ENCODE measurements at regions not wholly inside any gene's neighbourhood (a gene's known extent, or its start where the extent isn't known, plus 50 kb on each side); places are given as distances from the start of the nearest gene placed in this dataset.
A peak's percentile ranks its signal among the peaks of the same experiment; 100 is the strongest.
"Not testable (repeated sequence)": the region's sequence is repeated elsewhere in the genome, so short reads cannot be mapped to it uniquely, and the experiment has no call there.

DNA sequence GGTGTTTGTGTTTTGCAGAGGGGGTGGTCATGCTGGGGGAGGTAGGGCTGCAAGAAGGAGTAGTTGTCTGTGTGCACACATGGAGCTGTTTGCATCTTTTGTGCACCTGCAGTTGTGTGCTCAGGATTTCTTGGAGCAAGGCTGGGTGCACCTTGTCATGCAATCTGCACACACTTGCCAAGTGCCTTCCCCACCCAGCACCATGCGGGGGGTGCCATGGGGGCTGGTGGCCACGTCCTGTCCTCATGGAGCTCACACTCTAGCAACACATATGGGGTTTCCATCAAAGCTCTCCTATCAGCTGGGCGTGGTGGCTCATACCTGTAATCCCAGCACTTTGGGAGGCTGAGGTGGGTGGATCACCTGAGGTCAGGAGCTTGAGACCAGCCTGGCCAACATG lies 111.6 kb downstream of the CRLF3 start:
- DNase-seq (ENCODE audit: low spot score) = not testable (repeated sequence)

DNA sequence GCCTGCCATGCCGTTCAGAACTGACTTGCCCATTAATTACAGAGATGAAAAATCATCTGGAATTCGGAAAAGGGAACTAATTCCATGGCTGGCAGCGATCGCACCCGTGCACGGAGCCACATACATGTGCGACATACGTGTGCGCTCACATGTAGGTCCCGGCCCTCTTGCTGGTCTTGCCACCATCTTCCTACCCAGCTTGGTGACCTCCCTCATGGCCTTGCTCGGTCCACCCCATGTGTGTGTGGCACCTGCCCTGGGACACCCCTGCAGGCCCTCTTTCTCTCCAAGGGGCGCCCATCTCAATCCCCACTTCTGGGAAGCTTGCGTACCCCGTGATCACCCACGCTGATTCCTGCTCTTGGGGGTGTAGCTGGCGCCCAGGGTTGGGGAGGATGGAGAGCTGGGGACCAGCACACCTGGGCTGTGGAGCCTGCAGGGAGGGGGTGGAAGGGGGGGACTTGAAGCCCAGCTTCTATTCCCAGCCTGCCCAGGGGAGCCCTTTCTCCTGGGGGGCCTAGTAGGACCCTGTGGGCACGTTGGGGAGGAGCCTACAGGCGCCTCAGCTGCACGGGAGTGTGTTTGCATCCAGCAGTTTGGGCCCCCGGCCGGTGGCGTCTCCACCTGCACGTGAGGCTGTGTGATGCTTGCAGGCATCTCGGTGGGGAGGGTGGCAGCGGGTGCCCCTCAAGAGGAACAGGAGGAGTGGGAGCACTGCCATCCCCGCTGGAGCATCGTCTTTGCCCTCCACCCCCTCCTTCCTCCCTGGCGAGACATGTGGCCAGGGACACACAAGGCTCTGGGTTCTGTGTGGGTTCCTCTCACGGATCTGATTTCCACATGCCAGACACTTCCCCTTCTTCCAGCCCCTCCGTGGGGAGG lies 112.6 kb downstream of the CRLF3 start:
- DNase-seq (ENCODE audit: low spot score) = not testable (repeated sequence)

DNA sequence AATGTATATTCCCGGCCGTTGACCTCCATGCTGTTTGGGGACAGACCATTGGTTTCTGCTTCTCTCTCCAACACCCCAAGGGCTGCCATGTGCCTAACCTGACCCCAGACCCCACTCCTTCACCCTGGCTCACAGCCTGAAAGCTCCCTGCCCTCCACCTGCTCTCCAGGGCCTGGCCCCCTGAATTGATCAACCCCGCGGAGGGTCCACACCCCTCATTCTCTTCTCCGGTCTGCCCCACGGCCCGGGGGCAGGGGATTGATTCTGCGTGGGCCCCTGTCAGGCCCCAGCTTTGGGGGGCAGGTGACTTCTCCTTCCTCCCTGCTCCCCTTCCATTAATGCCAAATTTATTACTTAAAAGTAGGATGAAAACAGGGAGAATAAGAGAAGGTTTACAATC lies 113.3 kb downstream of the CRLF3 start:
- DNase-seq (ENCODE audit: low spot score) = not testable (repeated sequence)

DNA sequence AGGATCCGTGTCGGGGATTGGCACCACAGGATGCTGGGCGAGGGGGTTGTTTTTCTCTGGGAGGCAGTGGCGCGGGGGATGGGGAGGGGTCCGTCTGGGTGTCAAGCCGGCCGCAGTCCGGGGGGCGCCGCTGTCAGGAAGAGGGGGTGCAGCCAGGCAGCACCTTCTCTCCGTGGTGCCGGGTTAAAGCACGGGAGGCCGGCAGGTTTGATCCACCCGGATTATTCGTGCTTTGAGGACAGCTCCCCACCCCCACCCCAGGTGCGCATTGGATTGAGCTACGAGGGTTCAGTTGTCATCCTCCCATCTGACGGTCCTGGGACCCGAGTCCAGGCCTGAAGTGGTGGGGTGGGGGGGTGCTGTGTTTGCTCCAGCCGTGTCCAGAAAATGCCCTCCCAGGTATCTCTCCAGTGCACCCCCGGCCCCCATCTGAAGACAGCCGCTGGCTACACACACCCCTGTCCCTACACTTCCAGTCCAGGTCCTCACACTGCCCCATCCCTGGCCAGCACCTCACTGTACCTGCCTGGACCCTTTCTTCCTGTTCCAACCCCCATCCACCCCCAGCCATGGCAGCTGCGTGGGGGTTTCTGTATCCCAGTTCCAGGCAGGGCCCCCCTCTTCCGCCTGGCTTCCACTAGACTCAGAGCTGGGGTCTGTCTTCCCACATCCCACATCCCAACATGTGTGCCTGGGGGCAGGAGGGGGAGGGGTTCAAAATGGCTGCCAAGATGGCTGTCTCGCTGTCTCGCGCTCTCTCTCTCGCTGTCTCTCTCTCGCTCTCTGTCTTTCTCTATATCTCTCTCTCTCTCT lies 114.0 kb downstream of the CRLF3 start:
- not testable (repeated sequence) for DNase-seq (ENCODE audit: low spot score)

DNA sequence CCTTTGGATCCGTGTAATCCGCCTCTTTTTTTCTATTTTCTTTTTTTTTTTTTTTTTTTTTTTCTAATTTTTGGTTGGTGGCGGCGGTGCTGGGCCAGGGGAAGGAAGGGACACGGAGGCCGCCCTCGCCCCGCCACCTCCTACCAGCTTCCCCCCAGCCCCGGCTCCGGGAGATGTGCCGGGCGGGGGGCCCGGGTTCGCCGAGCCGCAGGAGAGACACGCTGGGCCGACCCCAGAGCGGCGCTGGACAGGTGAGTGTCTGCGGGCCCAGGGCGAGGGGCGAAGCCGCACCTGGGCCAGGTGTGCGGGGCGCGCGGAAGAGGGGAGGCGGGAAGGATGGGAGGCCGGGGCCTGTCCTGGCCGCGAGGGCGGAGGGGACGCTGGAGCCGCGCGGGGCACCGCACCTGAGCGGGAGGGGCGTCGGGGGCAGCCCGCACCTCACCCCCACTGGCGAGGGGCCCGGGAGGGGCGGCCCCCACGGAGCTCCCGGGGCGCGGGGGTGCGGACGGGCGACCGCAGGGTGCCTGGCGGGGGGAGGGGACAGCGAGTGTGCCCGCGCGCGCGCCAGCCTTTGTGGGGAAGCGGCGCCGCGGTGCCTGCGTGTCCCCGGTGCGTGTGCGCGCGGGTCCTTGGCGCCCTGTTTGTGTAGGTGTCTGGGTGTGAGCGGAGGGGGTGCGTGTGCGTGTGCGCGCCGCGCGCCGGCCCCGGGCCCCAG lies 114.8 kb downstream of the CRLF3 start:
- DNase-seq (ENCODE audit: low spot score) = not testable (repeated sequence)

DNA sequence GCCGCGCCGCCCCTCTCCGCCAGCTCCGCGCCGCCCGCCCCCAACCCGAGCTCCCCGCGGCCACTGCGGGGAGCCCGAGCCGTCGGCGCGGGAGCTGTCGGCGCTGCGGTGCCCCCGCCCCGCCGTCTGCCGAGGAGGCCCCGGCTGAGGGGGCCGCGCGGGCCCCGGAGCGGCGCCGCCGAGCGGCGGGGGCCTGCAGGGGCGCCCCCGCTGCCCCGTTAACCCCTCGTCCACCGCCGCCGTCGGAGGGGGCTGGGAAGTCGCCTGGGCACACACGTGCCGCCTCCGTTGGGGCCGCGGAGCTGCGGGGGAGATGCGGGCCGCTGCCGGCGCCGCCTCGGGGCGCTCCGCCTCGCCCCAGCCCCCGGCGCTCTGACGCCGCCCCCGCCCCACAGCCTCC lies 115.4 kb downstream of the CRLF3 start:
- DNase-seq (ENCODE audit: low spot score) = not testable (repeated sequence)

DNA sequence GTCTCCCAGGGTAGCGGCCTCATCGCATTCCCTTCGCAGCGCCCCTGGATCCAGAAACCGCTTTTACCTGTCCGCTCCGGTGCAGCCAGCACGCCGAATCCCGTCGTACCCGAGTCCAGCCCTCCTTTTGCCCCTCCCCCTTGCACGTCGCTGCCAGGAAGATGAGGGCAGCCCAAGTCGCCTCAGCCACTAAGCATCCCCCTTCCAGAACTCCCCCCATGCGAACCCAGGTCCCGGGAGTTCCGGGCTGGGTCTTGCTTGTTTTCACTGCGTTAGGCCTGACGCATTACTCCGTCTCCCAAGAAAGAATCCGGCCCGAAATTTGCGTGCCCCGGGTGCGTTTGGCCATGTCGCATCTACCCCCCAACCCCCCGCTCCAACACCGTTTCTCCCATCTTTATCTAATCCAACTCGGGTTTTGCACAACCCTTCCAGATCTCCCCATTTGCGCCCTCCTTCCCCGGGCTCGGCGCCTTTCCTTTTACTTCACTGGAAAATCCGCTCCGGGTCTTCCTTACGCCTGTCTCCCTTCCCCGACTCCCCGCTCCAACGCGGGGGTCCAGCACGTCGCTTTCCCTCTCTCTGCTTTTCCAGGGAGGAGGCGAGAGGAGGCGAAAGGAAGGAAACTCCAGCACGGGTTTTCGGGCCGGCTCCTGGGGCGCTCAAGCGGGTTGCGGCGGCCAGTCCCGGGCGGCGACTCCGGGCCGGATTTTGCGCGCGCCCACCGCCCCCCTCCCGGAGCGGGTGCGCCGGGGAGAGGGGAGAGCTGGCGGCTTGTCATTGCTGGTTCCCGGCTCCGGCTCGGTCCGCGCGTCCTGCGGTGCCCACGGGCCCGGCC lies 116.0 kb downstream of the CRLF3 start:
- peak; percentile 84 for DNase-seq (ENCODE audit: low spot score)

DNA sequence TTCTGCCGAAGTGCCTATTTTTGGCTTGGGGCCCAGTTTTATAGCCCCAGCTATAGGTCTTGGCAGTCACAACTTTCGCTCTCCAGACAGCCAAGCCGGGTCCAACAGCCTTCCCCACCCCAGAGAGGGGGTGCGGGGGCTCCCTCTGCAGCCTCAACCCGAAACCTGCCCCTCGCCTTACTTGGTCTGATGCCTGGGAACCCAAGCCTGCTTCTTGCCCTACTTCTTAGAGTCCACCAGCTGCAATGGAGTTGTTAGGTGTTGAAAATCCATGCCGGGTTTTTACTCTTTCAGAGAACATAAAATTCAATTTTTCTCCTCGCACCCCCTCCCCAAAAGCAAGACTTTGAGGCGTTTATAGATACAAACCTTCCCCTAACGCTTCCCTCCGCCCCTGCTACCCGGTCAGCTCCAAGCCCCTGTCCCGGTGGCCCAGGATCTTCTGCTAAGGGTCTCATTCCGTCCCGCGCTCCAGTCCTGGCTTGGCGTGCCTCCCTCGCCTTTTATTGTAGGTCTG lies 116.7 kb downstream of the CRLF3 start:
- DNase-seq (ENCODE audit: low spot score) = not testable (repeated sequence)

DNA sequence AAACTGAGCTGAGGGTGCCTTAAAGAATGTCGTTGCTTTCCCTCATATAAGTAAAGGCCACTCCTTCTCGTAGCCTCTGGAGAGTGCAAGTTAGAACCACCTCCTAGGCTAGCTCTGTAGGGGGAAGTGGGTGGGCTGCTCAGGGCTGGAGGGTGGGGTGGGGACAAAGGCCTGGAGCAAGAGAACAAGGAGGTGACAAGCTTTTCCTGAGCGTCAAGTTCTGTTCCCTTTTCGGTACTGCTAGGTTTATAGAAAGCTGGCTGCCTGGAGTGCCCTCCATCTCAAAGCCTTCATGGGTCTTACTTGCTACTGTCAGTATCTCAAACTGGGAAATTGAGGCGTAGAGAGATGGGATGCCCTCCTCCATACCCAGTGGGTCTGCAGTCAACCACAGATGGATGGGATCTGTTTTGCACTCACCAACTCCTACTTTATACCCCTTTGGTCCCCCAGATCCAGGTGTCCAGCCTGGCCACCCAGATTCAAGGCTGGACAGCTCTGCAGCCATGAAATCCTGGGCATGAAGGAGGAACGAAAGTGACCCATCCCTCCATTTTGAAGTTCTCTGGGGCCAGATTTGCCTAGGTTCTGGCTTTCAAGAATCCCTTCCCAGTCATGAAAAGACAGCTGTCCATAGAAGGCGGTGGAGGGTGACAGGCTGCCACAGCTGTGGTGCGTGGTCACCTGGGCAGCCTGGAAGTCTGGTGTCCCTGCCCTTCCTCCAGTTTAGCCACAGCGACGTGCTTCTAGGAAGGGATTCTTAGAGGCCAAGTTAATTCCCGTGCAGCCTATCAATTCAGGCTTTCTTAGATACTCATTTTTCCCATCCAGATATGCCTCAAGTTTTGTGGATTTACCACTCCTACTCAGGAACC lies 117.8 kb downstream of the CRLF3 start:
- DNase-seq (ENCODE audit: low spot score) = not testable (repeated sequence)

DNA sequence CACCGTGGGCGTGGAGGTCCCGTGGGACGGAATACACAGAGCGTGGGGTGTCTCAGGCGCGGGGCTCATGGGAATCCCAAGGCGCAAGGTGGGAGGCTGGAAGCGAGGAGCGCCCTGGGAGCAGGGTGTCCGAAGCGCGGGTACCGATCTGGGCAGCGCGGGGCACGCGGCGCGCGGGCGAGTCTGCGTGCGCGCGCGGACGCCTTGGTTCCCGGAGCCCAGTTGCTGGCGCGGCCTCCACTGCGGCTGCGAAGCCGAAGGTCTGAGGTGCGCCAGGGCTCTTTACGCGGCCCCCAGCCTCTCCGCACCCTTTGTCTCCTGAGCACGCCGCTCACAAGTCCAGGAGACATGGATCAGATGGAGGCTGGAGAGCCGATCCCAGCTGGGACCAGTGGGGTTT lies 118.5 kb downstream of the CRLF3 start:
- not testable (repeated sequence) for DNase-seq (ENCODE audit: low spot score)

DNA sequence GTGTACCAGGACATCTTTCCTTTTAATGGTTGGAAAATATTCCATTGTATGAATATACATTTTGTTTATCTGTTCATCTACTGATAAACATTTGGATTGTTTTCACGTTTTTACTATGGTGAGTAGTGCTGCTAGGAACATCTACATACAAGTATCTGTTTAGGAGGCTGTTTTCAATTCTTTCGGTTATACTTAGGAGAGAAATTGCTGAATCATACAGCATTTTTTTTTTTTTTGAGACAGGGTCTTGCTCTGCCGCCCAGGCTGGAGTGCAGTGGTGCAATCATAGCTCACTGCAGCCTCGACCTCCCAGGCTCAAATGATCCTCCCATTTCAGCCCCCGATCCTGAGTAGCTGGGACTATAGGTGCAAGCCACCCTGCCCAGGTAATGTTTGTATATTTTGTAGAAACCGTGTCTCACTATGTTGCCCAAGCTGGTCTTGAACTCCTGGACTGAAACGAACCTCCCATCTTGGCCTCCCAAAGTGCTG lies 122.9 kb downstream of the CRLF3 start:
- no peak for DNase-seq (ENCODE audit: low spot score)

DNA sequence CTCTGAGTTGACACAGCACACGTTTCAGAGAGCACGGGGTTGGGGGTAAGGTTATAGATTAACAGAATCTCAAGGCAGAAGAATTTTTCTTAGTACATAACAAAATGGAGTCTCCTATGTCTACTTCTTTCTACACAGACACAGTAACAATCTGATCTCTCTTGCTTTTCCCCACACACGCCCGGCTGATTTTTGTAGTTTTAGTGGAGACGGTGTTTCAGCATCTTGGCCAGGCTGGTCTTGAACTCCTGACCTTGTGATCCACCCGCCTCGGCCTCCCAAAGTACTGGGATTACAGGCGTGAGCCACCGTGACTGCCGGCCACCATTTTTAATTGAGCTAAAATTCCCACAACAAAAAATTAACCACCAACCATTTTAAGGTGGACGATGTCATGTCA lies 123.7 kb downstream of the CRLF3 start:
- not testable (repeated sequence) for DNase-seq (ENCODE audit: low spot score)

DNA sequence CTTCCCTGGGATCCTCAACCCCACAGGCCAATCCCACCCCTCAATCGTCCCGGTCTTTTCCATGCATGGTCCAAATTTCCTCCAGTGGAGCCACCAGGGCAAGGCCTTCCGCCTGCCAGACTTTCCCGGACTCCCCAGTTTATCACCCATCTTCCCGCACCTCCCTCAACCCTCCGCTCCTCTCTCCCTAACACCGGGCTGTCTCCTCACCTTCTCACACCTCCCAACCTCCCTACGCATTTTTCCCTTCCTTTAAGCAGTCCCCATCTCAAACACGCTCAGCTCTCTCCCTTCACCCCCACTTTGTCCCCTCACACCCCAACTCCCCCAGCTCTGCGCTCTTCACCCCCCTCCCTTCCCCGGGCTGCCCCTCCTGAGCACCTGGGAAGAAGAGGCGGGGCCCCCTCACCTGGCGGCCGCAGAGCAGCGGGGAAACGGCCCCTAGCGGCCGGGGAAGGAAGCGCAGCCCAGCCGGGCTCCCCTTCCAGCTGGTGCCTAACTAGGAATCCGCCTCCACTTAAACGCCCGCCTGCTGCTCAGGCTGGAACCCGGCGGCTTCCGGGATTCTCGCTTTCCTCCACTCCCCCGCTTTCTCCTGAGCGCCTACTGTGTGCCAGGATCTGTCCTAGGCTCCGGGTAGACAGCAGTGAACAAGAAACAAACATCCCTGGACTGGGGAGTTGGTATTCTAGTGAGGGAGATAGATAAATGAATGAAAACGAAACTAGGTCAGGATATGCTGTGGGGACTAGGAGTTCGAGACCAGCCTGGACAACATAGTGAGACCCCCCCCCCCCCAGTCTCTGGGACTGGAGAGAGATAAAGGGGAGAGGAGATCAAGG lies 126.7 kb downstream of the CRLF3 start:
- peak; percentile 67 for DNase-seq (ENCODE audit: low spot score)

DNA sequence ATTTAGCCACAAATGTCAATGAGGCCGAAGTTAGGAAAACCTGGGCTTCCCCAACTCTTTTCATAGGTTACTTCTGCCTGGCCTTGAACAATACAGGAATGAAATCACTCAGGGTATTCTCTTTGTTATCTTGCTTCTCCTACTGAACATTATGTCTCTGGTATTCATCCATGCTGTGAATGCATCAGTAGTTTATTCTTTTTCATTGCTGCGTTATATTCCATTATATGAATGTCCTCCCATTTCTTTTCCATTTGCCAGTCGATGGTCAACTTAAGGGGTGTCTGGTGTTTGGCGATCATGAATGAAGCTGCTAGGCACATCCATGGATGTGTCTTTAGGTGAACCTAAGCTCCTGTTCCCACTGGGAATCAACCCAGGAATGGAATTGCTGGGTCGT lies 128.3 kb downstream of the CRLF3 start:
- DNase-seq (ENCODE audit: low spot score) = no peak

DNA sequence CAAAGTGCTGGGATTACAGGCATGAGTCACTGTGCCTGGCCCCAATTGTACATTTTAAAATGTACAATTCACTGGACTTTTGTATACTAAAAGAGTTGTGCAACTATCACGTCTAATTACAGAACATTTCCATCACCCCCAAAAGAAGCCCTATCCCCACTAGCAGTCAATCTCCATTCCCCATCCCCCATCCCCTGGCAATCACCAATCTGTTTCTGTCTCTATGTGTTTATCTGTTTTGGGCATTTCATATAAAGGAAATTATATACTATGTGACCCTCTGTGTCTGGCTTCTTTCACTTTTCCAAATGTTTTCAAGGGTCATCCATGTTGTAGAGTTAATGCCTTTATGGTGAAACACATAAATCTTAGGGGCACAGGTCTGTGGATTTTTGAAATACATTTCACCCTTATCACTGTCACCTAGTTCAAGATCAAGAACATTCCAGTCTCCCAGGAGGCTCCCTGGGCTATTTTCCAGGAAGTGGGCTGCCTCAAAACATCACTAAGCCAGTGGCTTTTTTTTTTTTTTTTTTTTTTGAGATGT lies 129.2 kb downstream of the CRLF3 start:
- DNase-seq (ENCODE audit: low spot score) = not testable (repeated sequence)

DNA sequence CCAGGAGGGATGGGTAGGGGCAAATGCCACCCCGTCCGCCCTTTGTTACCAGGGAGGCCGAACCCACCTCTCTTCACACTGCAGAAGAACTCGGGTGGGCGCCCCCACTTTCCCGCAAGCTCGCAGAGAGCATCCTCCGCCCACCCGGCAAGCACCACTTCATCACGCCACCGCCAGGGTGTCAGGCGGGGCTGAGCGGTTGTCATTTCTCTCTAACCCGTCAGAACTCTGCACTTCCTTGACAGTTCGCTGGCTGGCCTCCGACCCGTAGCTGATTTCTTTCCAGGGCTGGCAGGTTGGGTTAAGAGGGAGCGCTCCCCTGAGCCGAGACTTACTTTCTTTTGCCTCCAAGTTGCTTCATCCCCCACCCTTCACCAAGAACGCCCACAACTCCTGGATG lies 130.7 kb downstream of the CRLF3 start:
- not testable (repeated sequence) for DNase-seq (ENCODE audit: low spot score)

DNA sequence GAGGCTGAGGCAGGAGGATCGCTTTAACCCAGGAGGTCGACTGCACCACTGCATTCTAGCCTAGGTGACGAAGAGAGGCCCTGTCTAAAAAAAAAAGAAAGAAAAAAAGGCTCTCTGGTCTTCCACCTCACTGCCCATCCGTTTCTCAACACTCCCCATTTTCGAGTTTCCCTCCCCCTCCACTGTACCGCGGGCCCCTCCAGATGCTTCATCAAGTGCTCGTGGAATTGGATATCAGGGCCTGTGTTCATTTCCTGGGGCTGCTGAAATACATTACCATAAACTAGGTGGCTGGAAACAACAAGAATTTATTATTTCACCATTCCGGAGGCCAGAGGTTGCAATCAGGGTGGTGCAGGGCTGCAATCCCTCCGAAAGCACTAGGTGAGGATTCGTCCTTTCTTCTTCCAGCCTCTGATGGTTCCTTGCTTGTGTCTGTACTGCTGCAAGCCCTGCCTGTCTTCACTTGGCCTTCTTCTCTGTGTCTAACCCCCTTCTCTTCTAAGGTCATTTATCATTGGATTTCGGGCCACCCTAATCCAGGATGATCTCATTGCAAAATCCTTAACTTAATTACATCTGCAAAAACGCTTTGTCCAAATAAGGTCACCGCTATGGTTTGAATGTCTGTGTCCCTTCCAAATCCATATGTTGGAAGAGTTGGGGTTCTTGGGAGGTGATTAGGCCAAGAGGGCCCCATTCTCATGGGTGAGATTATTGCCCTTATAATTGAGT lies 135.1 kb downstream of the CRLF3 start:
- not testable (repeated sequence) for DNase-seq (ENCODE audit: low spot score)
